ENCODE measurements at regions not wholly inside any gene's neighbourhood (a gene's known extent, or its start where the extent isn't known, plus 50 kb on each side); places are given as distances from the start of the nearest gene placed in this dataset.

DNA sequence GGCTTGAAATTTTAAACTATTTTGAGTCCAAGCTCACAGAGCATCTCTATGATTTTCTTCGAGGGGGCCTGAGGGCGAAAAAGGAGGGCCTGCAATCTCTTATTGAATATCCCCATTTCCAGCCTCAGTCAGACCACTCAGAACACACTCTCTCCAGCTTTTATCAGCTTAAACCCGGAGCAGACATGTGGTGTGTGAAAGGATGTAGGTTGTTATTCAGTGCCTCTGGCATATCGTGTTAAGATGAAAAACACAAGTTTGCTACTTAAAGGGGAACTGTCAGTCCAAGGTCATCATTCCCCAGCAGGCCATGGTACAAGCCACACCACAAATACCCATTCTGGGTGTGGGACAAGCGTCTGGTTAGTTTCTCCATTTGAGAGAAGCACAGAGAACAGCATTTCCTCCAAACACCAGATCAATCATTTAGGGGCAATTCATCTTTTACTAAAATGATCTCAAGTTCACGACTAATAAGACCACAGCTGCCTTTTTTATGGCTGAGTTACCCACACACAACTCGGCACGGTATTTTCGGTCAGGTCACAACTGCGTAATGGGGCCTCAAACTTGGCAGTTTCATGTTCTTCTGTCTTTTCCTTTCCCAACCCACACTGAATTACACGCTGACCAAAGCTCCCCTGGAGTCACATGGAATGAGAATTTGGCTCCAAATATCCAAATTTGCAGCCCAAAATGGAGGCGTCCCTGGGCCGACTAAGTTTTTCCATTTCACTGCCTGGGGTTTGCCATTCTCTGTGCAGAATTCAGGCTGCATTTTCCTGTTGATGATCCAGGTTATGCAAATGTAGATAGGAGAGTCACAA is 188.4 kb downstream of the SEM1 start:
- TF ChIP-seq, protein P1, sequence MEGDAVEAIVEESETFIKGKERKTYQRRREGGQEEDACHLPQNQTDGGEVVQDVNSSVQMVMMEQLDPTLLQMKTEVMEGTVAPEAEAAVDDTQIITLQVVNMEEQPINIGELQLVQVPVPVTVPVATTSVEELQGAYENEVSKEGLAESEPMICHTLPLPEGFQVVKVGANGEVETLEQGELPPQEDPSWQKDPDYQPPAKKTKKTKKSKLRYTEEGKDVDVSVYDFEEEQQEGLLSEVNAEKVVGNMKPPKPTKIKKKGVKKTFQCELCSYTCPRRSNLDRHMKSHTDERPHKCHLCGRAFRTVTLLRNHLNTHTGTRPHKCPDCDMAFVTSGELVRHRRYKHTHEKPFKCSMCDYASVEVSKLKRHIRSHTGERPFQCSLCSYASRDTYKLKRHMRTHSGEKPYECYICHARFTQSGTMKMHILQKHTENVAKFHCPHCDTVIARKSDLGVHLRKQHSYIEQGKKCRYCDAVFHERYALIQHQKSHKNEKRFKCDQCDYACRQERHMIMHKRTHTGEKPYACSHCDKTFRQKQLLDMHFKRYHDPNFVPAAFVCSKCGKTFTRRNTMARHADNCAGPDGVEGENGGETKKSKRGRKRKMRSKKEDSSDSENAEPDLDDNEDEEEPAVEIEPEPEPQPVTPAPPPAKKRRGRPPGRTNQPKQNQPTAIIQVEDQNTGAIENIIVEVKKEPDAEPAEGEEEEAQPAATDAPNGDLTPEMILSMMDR (IDR thresholded peaks at IDR 0.05) = no peak
- TF ChIP-seq POLR2AphosphoS5 (IDR thresholded peaks at IDR 0.05) = no peak
